Right ventricle myocardium inferior (tissue), 1 donor: ENCODE measurements at regions not wholly inside any gene's neighbourhood (a gene's known extent, or its start where the extent isn't known, plus 50 kb on each side); places are given as distances from the start of the nearest gene placed in this dataset.
A peak's percentile ranks its signal among the peaks of the same experiment; 100 is the strongest.

Experiments
- ATAC-seq: fragments of 200-7000 bp; cut with Tn5 transposase; one replicate; pipeline ENCODE4 v1.9.1; 2020; ENCODE audit warnings: mild to moderate bottlenecking, moderate library complexity
- DNase-seq: peaks from one replicate; pipeline ENCODE4 v3.0.0; 2021; ENCODE audit errors: missing footprints
- intact Hi-C: fragments of 100-400 bp; cut with DNase I; formaldehyde crosslinking; loops from one replicate; pipeline ENCODE4 v1.11.0; 2022
- donor health status: DM: no; HTN: yes; CAD: no; lungs with severe emphysema.

DNA sequence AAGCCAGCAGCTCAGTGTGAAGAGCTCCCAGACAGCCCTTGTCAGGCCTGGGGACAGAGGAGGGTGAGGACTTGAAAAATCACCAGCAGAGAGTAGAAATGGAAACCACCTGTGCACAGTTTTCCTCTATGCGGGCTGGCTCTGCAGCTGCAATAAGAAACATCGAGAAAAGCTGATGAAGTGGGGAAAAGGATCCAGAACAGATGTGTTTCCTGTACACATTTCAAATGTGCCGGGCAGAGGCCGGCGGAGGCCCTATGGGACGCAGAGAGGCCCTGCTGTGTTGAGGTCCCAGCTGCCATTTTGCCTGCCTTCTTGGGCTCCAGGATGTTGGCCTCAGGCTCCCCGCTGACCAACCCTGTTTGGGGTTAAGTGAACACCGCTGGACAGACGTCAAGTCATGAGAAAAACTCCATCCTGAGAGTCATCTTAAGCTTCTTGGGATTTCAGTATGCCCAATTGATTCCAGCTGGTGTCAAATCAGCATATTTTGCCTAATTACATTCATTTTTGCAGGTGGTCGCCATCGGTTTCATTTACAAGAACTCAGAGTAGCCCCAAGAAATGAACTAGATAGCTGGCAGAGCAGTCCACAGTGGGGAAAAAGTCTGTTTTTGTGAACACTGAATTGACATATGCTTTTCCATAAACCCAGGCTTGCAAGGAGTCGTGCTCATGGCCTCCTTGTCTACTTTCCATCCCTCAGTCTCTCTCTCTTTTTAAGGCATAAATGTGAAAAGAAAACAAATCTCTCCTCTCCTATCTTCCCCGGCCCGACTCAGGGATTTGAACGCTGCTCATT, 150.4 kb upstream of the PHACTR3 start:
- DNase-seq (no peak), ATAC-seq (peak; percentile 48)
- intact Hi-C loops: no loop called here

DNA sequence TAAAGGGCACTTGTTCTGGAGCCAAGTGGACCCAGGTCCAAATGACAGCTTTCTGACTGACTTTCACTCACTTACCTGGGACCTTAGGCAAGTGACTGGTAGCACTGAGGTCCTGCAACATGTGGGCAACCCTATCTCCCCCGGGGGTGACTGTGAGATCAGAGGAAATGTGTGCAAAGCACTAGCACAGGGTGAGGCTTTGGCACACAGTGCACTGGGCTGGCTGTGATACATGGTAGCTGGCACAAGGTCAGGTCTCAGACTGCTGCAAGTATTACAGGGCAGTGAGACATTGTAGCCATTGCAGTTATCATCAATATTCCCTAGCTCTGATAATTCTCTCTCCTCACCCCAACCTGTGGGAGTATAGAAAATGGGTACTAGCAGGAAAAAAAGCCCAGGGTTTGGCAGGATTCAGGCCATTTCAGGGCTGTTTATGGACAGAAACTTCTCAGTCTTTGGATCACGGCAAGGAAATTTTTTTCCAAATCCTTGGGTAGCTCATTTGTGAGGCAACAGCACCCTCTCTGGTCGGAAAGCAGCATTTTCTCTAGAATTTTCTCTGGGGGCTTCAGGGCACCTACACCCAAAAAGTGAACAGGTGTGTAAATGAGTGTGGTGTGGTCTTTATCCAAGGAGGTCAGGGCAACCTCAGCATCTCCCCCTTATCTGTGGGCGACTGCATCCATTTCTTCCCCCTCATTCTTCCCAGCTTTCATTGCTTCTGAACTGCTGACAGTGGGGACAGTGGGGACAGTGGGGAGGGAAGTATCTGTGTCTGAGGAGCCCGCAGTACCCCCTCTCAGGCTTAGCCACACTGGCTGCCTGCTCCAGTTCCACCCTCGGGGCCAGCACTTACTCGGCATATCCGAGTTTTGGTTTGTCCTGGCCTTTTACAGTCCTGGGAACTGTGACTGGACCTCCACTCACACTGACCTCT, 148.7 kb upstream of the PHACTR3 start:
- intact Hi-C loops: loop anchor here (5.0 kb wide), 1 partner anchor 583 kb away; no protein-coding TSS in a partner anchor
- no peak for DNase-seq
- peak; percentile 62 for ATAC-seq

DNA sequence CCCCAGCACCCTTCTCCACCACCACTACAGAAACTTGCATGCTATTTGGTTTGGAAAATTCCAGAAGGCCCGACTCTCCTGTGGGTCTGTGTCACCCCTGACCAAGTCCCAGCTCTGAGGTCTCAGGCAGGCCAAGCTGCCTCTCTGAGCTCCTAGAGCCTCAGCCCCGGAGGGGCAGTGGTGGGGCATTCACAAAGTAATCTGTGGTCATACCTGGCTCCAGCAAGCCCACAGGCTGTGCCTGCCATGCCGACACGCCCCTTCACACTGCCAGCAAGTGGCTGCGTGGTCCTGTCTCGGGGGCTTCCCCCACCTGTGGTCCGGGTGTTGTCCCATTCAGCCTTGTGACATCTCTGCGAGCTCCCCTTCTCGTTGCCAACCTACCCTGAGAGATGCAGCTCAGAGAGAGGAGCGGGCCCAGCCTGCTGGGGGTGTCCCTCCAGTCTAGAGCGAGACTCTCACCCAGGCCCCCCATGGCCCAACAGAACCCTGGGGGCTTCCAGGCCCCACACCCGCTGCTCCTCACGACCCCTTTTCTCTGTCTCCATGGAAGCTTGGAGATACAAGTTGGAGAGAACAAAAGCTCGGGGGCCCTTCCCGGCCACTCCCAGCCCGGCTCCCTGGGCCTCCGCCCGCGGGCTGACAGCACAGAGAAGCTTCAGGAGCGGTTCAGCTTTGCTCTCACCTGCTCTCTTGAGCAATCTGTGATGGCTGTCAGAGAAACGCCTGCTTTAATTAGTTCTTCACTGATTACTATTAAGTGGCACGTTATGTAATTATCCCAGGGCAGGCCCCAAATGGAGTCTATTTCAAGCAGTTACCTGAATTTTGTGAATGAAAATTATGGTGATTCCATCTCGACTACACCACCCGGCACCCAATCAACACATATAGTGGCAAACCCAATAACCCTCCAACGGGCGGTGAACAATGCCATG, 147.7 kb upstream of the PHACTR3 start:
- DNase-seq (no peak), ATAC-seq (no peak)
- intact Hi-C loops: loop anchor here (5.0 kb wide), 1 partner anchor 584 kb away; no protein-coding TSS in a partner anchor

DNA sequence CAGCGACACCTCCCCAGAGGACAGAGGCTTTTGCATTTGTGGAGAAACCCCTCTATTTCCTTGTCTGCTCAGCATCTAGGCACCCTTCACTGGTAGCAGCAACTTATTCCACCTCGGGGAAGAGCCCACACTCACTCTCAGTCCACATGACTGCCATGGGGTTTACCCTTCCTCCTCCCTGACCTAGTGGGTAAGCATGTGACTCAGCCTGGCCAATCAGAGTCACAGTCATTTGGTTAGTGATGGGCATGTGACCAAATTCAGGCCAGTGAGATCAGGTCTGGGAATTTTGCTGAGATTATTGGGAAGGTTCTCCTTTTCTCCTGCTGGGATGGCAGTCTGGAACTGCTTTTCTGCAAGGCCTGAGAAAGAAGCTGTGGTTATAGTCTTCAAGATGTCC, 145.7 kb upstream of the PHACTR3 start:
- intact Hi-C loops: loop anchor here (5.0 kb wide), 1 partner anchor 586 kb away; no protein-coding TSS in a partner anchor
- DNase-seq (no peak), ATAC-seq (no peak)

DNA sequence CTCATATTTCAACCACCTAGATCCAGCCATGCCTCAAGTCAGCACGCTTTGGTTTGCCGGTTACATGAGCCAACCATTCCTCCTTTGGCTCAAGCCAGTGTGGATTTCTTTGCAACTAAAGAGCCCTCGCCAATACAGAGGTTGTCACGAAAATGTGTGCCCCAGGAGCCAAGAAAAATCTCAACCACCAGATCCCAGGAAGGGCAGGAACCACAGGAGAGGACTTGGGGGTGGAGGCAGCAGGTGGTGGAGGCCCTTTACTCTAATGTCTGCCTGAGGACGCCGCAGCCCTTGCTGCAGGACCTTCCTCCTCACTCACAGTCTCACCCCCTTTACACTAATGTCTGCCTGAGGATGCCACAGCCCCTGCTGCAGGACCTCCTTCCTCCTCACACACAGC, 144.8 kb upstream of the PHACTR3 start:
- intact Hi-C loops: loop anchor here (5.0 kb wide), 1 partner anchor 587 kb away; no protein-coding TSS in a partner anchor
- DNase-seq: no peak
- no peak for ATAC-seq

DNA sequence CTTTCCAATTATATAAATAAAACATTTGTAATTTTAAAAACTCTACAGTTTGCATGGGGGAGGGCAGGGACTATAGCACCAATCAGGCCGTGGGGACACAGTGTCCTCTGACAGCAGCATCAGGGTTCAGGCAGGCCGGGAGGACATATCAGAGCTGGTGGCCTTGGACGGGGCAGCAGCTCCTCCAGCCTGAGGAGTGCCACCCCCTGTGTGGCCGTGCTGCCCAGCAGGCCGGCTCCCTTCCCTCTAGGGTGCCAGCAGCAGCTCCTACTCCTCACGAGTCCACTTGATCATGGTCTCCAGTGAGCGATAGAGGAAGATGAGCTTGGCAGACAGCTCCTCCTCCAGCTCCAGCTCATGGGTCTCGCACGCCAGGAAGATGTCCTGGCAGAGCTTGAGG, 144.0 kb upstream of the PHACTR3 start:
- intact Hi-C loops: no loop called here
- DNase-seq (no peak), ATAC-seq (no peak)

DNA sequence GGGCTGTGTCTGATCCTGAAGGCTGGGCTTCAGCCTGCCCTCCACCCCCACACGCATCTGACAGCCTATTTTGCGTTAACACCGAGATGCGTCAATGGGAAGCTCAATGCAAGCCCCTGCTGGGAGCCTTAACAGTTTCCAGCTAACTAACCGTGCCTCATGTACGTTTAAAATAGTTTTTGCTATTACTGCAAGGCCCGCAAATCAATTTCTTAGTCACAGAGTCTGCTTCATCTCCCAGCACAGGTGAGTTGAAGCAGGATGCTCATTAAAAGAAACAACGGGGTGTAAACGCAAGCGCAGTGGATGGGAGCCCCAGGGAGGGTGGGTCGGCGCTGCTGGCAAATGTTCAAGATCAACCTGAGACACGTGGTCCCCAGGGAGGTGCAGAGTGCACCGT, 142.8 kb upstream of the PHACTR3 start:
- no peak for ATAC-seq
- intact Hi-C loops: no loop called here
- no peak for DNase-seq

DNA sequence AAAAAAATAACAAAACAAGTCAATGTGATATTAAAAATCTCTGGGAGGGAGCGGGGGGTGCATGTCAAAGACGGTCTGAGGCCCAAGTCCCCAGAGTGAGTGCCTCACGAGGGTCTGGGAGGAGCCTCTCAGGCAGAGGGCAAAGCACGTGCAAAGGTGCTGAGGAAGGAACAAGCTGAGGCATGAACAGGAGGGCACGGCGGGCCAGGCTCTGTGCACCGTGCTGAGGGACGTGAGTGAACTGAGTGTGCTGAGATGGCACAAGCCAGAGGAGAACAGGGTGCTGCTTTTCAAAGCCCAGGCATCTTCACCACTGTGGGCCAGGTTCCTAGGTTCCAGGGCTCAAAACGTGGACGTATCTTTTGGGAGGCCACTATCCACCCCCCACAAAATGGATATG, 142.1 kb upstream of the PHACTR3 start:
- ATAC-seq (no peak), DNase-seq (no peak)
- intact Hi-C loops: no loop called here

DNA sequence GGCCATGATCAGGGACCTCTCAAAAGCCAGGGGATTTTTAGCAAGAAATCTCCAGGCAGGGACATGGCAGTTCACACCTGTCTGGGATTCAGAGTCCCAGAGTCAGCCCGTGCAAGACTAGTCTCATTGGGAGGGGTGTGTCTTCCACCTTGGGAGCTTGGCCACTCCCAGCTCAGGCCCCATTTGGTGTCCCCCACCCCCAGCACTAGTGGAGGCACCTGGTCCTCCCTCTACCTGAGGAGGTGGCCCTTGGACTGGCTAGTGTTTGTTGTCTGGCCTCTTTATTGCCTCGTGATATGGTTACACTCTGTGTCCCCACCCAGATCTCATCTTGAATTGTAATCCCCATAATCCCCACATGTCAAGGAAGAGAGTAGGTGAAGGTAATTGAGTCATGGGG, 140.8 kb upstream of the PHACTR3 start:
- DNase-seq: no peak
- intact Hi-C loops: no loop called here

DNA sequence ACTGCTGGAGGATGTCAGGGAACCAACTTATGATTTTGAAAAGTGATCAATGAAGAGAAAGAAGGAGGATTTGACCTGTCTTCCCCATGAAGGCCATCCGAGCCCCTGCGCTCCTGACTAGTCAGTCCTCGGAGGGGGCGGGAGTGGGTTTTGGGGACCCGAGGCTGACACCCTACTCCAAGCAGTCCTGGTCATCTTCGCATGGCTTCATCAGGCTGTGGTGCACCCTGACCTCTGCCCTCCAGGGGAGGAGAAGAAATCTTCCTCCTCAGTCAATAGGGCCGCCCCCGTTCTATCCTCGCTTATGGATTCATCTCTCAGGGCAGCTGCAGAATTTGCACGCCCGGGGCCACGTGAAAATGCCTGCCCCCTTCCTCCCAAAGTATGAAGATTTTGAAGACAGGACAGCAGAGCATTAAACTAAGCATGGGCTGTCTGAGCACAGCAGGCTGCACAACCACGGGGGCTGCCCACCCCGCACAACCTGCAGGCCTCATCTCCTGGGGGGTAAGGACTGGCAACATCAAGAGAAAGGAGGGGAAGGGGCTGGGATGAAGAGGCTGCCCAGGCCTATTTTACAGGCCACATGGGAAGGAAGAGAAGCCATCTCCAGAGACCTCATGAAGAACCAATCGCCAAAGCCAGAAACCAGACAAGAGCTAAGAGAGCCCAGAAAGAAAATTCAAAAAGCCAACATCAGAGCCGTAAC, 138.1 kb upstream of the PHACTR3 start:
- intact Hi-C loops: no loop called here
- ATAC-seq (no peak), DNase-seq (no peak)

More for the DNA sequence above, 140.8 kb upstream of the PHACTR3 start:
- ATAC-seq: no peak

DNA sequence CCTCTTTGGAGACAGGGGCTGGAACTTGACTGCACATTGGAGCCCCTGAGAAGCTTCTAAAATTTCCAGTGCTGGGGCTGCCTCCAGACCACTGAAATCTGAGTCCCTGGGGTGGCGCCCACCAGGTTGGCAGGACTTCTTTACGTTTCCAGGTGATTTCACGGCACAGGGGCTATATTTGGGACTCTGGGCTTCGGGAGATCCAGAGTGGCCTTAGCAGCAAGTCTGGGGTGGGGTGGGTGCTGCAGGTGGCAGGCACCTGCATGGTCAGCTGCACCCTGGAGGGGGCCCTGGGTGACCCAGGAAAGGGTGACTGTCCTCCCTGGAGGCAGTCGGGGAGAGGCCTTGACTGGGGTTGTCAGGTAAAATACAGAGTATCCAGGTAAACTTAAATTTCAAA, 135.5 kb upstream of the PHACTR3 start:
- intact Hi-C loops: no loop called here

DNA sequence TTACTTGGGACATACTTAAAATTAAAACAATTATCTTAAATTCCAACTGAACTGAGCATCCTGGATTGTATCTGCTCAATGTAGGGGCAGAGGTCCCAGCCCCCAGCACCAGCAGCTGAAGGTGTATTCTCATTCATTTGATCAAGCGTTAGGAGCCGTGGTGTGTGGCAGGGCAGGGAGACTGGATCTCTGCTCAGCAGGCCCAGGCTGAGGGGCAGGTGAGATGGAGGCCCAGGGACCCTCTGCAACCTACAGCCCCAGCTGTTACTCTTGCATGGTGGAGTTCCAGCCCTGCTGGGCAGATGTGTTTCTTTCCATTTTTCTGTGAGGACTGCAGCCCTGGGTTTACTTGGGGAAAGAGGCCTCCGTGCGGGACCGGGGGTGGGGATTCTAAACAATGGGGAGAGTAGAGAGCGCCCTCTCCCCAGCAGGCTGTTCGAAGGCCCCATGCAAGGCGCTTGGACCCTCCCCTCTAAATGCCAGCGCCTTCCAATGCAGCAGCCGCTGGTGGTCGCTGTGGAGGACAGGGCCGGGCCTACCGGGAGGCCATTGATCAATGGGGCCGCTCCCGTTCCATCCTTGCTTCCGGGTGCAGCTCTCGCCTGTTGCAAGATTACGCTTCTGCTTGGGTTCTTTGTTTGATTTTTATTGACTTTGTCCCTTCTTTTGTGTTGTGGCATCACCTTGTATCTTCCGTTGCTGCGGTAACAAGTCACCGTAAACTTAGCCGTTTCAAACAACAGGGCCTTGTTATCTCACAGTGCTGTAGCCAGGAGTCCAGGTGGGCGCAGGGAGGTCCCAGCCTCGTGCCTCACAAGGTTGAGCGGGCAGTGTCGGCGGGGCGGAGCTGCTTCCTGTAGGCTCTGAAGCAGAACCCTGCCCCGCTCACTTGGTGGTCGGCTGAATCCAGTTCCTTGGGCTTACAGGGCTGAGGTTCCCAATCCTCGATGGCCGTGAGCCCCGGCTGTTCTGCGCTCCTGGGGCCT, 134.8 kb upstream of the PHACTR3 start:
- no peak for DNase-seq
- no peak for ATAC-seq
- intact Hi-C loops: no loop called here

More for the DNA sequence above, 135.5 kb upstream of the PHACTR3 start:
- no peak for DNase-seq
- ATAC-seq: no peak

DNA sequence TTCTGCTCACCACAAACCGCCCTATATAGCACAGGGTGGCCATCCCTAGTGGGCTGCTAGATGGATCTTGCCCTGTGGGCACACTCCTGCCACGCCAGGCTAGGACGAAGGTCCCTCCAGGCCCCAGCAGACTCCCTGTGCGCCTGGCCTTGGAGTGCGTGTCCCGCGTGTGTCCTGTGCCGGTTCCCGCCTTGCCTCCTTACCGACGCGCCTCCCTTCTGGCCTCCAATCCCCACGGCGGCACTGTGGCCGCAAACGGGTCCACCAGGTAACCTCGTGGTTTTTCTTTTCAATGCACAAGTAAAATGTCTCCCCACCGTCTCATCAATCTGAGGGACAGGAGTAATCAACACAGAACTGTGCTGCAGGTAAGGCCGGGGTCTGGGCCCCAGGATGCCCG, 133.8 kb upstream of the PHACTR3 start:
- DNase-seq (no peak), ATAC-seq (no peak)
- intact Hi-C loops: no loop called here

DNA sequence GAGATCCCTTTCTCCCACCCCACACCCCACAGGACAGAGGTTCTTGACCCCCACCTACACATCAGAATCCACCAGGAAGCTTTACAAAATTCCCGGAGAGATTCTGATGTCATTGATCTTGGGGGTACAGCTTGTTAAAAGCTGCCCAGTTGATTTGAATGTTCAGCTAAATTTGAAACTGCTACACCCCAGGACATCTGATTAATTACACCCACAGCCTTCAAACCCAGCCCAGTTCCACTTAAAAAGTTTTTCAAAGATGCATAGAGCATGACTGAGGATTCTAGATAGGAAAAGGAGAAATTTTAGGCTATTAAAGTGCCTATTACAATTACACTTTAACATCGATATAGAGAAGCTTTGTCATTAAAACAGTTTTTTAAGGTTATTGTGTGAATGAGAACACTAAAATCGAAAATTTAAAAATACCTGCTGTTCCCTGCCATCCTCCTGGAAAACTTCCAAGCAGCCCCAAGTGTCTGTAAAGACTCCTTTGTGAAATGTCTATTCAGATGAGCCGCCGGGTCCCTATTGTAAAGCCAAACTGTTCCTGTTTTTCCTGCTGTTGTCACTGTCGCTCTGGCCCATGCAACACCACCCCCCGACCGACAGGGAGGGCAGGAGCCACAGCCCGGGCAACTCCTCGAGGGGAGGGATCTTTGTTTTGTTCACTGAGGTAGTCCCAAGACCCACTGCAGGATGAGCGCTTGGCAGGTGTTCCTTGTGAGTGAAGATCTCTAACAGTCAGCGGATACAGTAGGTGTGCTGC, 132.5 kb upstream of the PHACTR3 start:
- no peak for ATAC-seq
- DNase-seq: no peak
- intact Hi-C loops: no loop called here

DNA sequence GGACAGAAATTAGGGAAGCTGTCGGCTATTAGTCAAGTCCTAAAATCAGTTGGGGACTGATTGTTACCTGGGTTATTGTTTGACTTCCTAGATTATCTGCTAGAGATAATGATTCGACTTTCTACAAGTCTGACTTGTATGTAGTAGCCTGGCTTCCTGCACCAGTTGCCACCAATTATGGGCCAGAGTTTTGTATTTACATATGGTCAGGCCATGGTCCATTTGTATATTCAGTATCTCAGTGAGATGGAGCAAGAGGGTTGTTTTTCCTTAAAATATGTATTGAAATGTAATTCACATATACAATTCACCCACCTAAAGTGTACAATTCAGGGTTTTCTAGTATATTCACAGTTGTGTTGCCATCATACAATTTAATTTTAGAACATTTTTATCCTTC, 130.6 kb upstream of the PHACTR3 start:
- DNase-seq: no peak
- no peak for ATAC-seq
- intact Hi-C loops: no loop called here

DNA sequence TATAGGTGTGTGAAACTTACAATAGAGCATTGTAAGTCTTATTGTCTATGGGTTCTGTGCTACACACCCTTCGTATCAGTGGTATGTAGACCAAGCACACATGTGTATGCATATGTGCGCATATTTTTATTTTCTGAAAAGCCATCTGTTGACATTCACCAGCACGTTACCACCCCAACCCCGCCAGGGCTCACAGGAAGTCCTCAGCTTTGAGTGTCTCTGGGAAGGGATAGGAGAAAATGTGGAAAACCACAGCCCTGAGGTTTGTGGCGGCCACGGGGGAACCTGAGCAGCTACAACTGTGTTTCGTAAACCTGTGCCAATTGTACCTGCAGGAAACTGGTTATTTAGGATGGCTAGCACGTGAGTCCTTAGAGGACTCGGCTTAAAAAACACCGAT, 123.3 kb upstream of the PHACTR3 start:
- ATAC-seq: no peak
- no peak for DNase-seq
- intact Hi-C loops: no loop called here
